SK-N-SH treated with all-trans-retinoic acid at 6 μM for 48 hours (cell line): ENCODE measurements at regions not wholly inside any gene's neighbourhood (a gene's known extent, or its start where the extent isn't known, plus 50 kb on each side); places are given as distances from the start of the nearest gene placed in this dataset.

Source experiments
- ATAC-seq: fragments of 200-7000 bp; cut with Tn5 transposase; 3 replicates; pipeline ENCODE4 v1.9.1; 2020; ENCODE audit warnings: mild to moderate bottlenecking, moderate library complexity
- ARNTL ChIP-seq: fragments of 450-650 bp; formaldehyde crosslinking; IDR thresholded peaks from 2 replicates; pipeline ENCODE4 v1.5.0; 2020; ENCODE audit warnings: low read depth, mild to moderate bottlenecking, moderate library complexity, borderline replicate concordance
- CSDC2 ChIP-seq: fragments of 250-450 bp; sonication (Bioruptor Pico); IDR thresholded peaks from 2 replicates; pipeline ENCODE4 v1.5.0; 2020; ENCODE audit warnings: mild to moderate bottlenecking, moderate library complexity
- CSRNP3 ChIP-seq: fragments of 250-450 bp; sonication (Bioruptor Pico); IDR thresholded peaks from 2 replicates; pipeline ENCODE4 v1.5.1; 2021; ENCODE audit warnings: mild to moderate bottlenecking, moderate library complexity
- ESRRG ChIP-seq: fragments of 250-450 bp; sonication (Bioruptor Pico); IDR thresholded peaks from 2 replicates; pipeline ENCODE4 v1.6.1; 2021; ENCODE audit warnings: mild to moderate bottlenecking
- GLIS3 ChIP-seq: fragments of 250-450 bp; sonication (Bioruptor Pico); IDR thresholded peaks from 2 replicates; pipeline ENCODE4 v1.5.0; 2020; ENCODE audit warnings: mild to moderate bottlenecking, moderate library complexity
- ISL1 ChIP-seq: fragments of 250-450 bp; sonication (Bioruptor Pico); IDR thresholded peaks from 2 replicates; pipeline ENCODE4 v2.1.2; 2022; ENCODE audit warnings: mild to moderate bottlenecking, moderate library complexity
- OSR1 ChIP-seq: fragments of 250-450 bp; sonication (Bioruptor Pico); IDR thresholded peaks from 2 replicates; pipeline ENCODE4 v1.8.0; 2022; ENCODE audit warnings: moderate library complexity, mild to moderate bottlenecking, inconsistent platforms
- PATZ1 ChIP-seq: fragments of 250-450 bp; sonication (Bioruptor Pico); IDR thresholded peaks from 2 replicates; pipeline ENCODE4 v1.8.0; 2020; ENCODE audit warnings: mild to moderate bottlenecking, moderate library complexity, borderline replicate concordance
- RARB ChIP-seq: fragments of 250-450 bp; sonication (Bioruptor Pico); IDR thresholded peaks from 2 replicates; pipeline ENCODE4 v1.8.0; 2021; ENCODE audit warnings: mild to moderate bottlenecking, moderate library complexity
- SNAI2 ChIP-seq: fragments of 250-450 bp; sonication (Bioruptor Pico); IDR thresholded peaks from 2 replicates; pipeline ENCODE4 v1.5.0; 2020; ENCODE audit warnings: mild to moderate bottlenecking, moderate library complexity
- TCF4 ChIP-seq: fragments of 250-450 bp; sonication (Bioruptor Pico); IDR thresholded peaks from 2 replicates; pipeline ENCODE4 v1.8.0; 2021; ENCODE audit warnings: mild to moderate bottlenecking, moderate library complexity, borderline replicate concordance
- TSHZ2 ChIP-seq: fragments of 250-450 bp; sonication (Bioruptor Pico); IDR thresholded peaks from 2 replicates; pipeline ENCODE4 v1.5.0; 2020; ENCODE audit warnings: mild to moderate bottlenecking, moderate library complexity
- ZC3H10 ChIP-seq: fragments of 250-450 bp; sonication (Bioruptor Pico); IDR thresholded peaks from 2 replicates; pipeline ENCODE4 v1.5.1; 2021; ENCODE audit warnings: mild to moderate bottlenecking, moderate library complexity
- ZFP30 ChIP-seq: fragments of 450-650 bp; formaldehyde crosslinking; IDR thresholded peaks from 2 replicates; pipeline ENCODE4 v1.5.0; 2022; ENCODE audit warnings: mild to moderate bottlenecking, moderate library complexity
- ZNF565 ChIP-seq: fragments of 450-650 bp; formaldehyde crosslinking; conservative IDR thresholded peaks from 2 replicates; pipeline ENCODE4 v1.5.0; 2020; ENCODE audit warnings: low read depth, mild to moderate bottlenecking, moderate library complexity
- ZNF70 ChIP-seq: fragments of 450-650 bp; formaldehyde crosslinking; IDR thresholded peaks from 2 replicates; pipeline ENCODE4 v1.5.0; 2020; ENCODE audit warnings: mild to moderate bottlenecking, moderate library complexity
- ZNF8 ChIP-seq: fragments of 450-650 bp; formaldehyde crosslinking; IDR thresholded peaks from 2 replicates; pipeline ENCODE4 v1.5.0; 2020; ENCODE audit warnings: mild to moderate bottlenecking, moderate library complexity
- TF ChIP-seq, protein P1 (sequence below): fragments of 250-450 bp; sonication (Bioruptor Pico); IDR thresholded peaks from 2 replicates; pipeline ENCODE4 v1.5.1; 2020; ENCODE audit warnings: low read depth, mild to moderate bottlenecking, moderate library complexity
- TF ChIP-seq, protein P2 (sequence below): fragments of 250-450 bp; sonication (Bioruptor Pico); IDR thresholded peaks from 2 replicates; pipeline ENCODE4 v1.8.0; 2021; ENCODE audit warnings: low read depth, mild to moderate bottlenecking, moderate library complexity, borderline replicate concordance

- ATAC-seq = no peak
- no peak for TF ChIP-seq TSHZ2 (CRISPR knock-in tag)
- TF ChIP-seq CSRNP3 = no peak
- TF ChIP-seq ZNF8 (CRISPR knock-in tag) = no peak
- TF ChIP-seq, protein P1, sequence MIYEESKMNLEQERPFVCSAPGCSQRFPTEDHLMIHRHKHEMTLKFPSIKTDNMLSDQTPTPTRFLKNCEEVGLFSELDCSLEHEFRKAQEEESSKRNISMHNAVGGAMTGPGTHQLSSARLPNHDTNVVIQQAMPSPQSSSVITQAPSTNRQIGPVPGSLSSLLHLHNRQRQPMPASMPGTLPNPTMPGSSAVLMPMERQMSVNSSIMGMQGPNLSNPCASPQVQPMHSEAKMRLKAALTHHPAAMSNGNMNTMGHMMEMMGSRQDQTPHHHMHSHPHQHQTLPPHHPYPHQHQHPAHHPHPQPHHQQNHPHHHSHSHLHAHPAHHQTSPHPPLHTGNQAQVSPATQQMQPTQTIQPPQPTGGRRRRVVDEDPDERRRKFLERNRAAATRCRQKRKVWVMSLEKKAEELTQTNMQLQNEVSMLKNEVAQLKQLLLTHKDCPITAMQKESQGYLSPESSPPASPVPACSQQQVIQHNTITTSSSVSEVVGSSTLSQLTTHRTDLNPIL (CRISPR knock-in tag) = no peak
Observed at GRCh38 chr6:1474205-1474604, 84.8 kb downstream of the FOXF2 start.

DNA sequence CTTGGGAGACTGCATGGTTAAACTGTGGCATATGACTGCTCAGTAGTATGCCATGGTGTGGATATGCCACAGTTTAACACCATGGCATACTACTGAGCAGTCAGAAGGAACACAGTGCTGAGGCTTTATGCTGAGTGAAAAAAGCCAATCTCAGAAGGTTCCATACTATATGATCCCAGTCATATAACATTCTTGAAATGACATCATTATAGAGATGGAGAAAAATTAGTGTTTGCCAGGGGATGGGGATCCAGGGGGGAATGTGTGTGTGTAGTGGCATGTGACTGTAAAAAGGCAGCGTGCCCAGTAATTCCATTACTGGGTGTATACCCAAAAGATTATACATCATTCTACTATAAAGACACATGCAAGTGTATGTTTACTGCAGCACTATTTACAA is 85.8 kb downstream of the FOXF2 start:
- no peak for ATAC-seq
- TF ChIP-seq ZNF565 (CRISPR knock-in tag) (no peak), ZC3H10 (CRISPR knock-in tag) (no peak), ZFP30 (no peak), GLIS3 (CRISPR knock-in tag) (no peak), TSHZ2 (CRISPR knock-in tag) (no peak), CSRNP3 (no peak), PATZ1 (no peak), CSDC2 (CRISPR knock-in tag) (no peak), ZNF8 (CRISPR knock-in tag) (no peak), SNAI2 (CRISPR knock-in tag) (no peak), TCF4 (CRISPR knock-in tag) (no peak), ISL1 (CRISPR knock-in tag) (no peak), ZNF70 (no peak), OSR1 (CRISPR knock-in tag) (no peak), ESRRG (CRISPR knock-in tag) (no peak), ARNTL (CRISPR knock-in tag) (no peak), RARB (CRISPR knock-in tag) (no peak)
- TF ChIP-seq, protein P2, sequence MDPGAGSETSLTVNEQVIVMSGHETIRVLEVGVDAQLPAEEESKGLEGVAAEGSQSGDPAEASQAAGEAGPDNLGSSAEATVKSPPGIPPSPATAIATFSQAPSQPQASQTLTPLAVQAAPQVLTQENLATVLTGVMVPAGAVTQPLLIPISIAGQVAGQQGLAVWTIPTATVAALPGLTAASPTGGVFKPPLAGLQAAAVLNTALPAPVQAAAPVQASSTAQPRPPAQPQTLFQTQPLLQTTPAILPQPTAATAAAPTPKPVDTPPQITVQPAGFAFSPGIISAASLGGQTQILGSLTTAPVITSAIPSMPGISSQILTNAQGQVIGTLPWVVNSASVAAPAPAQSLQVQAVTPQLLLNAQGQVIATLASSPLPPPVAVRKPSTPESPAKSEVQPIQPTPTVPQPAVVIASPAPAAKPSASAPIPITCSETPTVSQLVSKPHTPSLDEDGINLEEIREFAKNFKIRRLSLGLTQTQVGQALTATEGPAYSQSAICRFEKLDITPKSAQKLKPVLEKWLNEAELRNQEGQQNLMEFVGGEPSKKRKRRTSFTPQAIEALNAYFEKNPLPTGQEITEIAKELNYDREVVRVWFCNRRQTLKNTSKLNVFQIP (CRISPR knock-in tag) = no peak
- TF ChIP-seq, protein P1 (CRISPR knock-in tag) = no peak
- TF ChIP-seq, all 23 proteins: peak for 0
